Parathyroid adenoma (tissue), 2 donors: ENCODE measurements at regions not wholly inside any gene's neighbourhood (a gene's known extent, or its start where the extent isn't known, plus 50 kb on each side); places are given as distances from the start of the nearest gene placed in this dataset.

Experiments
- H2AFZ ChIP-seq: fragments of 300-600 bp; sonication (generic); one replicate; pipeline ENCODE4 v1.7.0; 2017; ENCODE audit warnings: antibody characterized with exemption, mild to moderate bottlenecking
- H3K27ac ChIP-seq: fragments of 300-600 bp; sonication (generic); one replicate; pipeline ENCODE4 v1.7.0; 2017
- H3K27me3 ChIP-seq: fragments of 300-600 bp; sonication (generic); one replicate; pipeline ENCODE4 v1.7.0; 2017; ENCODE audit warnings: low read length; ENCODE audit not compliant: control insufficient read depth, insufficient read depth
- H3K36me3 ChIP-seq: fragments of 300-600 bp; sonication (generic); one replicate; pipeline ENCODE4 v1.7.0; 2017; ENCODE audit warnings: low read length; ENCODE audit not compliant: control insufficient read depth, insufficient read depth
- H3K4me1 ChIP-seq: fragments of 300-600 bp; sonication (generic); one replicate; pipeline ENCODE4 v1.7.0; 2017; ENCODE audit warnings: control low read depth
- H3K4me2 ChIP-seq: fragments of 300-600 bp; sonication (generic); one replicate; pipeline ENCODE4 v1.7.0; 2017; ENCODE audit warnings: low read length
- H3K4me3 ChIP-seq: fragments of 300-600 bp; sonication (generic); one replicate; pipeline ENCODE4 v1.7.0; 2017; ENCODE audit warnings: low read depth, low read length
- H3K79me2 ChIP-seq: fragments of 300-600 bp; sonication (generic); one replicate; pipeline ENCODE4 v1.7.0; 2017; ENCODE audit warnings: control low read depth
- H3K9ac ChIP-seq: fragments of 300-600 bp; sonication (generic); one replicate; pipeline ENCODE4 v1.7.0; 2017; ENCODE audit warnings: mild to moderate bottlenecking
- H3K9me3 ChIP-seq: fragments of 300-600 bp; sonication (generic); one replicate; pipeline ENCODE4 v1.7.0; 2017; ENCODE audit warnings: low read length; ENCODE audit not compliant: control insufficient read depth
- TF ChIP-seq, protein P1 (sequence below): fragments of 300-600 bp; sonication (generic); IDR thresholded peaks from one replicate; pipeline ENCODE4 v1.7.0; 2017; ENCODE audit warnings: antibody characterized with exemption, mild to moderate bottlenecking
- donor health status: primary hyperparathyroidism.

- Histone ChIP-seq H3K9me3 (no peaks in the 10 kb centered on the region), H3K27me3 (no peaks in the 10 kb centered on the region), H2AFZ (no peak overlapping the region), H3K4me1 (no peaks in the 10 kb centered on the region), H3K36me3 (no peaks in the 10 kb centered on the region), H3K9ac (no peak overlapping the region), H3K4me2 (no peak overlapping the region), H3K4me3 (no peak overlapping the region), H3K79me2 (no peaks in the 10 kb centered on the region), H3K27ac (no peak overlapping the region)
- TF ChIP-seq, protein P1, sequence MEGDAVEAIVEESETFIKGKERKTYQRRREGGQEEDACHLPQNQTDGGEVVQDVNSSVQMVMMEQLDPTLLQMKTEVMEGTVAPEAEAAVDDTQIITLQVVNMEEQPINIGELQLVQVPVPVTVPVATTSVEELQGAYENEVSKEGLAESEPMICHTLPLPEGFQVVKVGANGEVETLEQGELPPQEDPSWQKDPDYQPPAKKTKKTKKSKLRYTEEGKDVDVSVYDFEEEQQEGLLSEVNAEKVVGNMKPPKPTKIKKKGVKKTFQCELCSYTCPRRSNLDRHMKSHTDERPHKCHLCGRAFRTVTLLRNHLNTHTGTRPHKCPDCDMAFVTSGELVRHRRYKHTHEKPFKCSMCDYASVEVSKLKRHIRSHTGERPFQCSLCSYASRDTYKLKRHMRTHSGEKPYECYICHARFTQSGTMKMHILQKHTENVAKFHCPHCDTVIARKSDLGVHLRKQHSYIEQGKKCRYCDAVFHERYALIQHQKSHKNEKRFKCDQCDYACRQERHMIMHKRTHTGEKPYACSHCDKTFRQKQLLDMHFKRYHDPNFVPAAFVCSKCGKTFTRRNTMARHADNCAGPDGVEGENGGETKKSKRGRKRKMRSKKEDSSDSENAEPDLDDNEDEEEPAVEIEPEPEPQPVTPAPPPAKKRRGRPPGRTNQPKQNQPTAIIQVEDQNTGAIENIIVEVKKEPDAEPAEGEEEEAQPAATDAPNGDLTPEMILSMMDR: no peak
Observed at GRCh38 chr13:99859178-99860177, 112.1 kb downstream of the ZIC5 start.

DNA sequence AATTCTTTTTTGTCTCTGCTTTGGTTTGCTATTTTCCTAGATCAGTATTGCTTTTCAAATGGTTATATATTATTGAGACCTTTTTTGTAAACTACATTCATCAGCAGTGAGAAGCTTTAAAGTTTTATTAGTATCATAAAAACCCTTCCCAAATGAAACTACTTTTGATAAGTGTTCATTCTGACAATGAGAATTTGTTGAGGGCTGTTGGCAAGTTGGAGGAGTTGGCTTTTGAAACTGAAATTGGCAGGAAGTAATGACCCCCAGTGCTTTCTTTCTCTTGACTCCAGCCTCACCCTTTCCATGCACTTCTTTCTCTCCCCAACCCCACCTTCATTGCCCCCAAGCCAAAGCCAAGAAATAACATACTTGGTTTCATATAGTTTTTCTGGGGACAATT is 113.8 kb downstream of the ZIC5 start:
- no peak overlapping the region for H3K9ac ChIP-seq
- H3K4me2 ChIP-seq: no peak overlapping the region
- H3K79me2 ChIP-seq: no peaks in the 10 kb centered on the region
- TF ChIP-seq, protein P1: no peak
- no peaks in the 10 kb centered on the region for H3K9me3 ChIP-seq
- H3K4me1 ChIP-seq: no peaks in the 10 kb centered on the region
- no peak overlapping the region for H3K27ac ChIP-seq
- no peaks in the 10 kb centered on the region for H3K36me3 ChIP-seq
- H3K27me3 ChIP-seq: no peaks in the 10 kb centered on the region
- H2AFZ ChIP-seq: no peak overlapping the region
- no peak overlapping the region for H3K4me3 ChIP-seq

DNA sequence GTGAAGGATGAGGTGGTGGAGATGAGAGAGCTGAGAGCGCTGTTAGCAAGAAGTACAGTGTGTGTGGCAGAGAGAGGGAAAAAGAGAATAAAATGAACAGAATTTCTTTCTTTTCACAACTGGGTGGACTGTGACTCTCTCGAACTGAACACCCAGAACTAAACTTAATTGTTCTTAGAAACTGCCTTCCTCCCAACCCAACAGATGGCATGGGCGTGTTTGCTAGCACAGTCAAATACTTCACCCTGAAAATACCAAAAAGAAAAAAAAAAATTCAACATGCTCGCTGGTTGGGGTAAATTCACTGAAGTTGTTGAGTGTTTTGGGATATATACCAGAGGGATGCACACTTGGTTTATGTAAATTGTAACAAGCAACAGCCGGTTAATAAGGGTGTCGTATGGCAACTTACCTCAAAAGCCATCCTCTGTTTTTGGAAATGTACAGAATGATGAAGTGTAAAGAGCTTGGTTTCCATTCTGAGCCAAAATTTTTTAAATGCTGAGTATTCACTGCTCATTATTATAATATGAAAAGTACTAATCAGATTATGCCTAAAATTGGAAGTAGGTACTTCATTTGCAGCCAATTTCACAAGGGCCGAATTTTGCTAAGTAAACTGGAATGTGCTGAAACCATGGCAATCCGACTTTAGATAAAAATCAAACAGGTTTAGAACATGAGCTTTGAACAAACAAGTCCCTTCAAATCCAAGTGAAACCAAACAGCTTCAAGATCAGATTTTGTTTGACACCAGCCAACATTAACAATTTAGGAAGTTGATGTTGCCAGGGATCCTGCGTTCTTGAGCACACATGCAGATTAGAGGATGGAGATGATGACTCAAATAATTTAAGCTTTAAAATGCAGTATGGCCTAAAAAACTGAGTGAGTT is 115.8 kb downstream of the ZIC5 start:
- Histone ChIP-seq H3K27ac (no peak overlapping the region), H3K36me3 (no peaks in the 10 kb centered on the region), H3K79me2 (no peaks in the 10 kb centered on the region), H3K4me2 (no peak overlapping the region), H3K9me3 (no peaks in the 10 kb centered on the region), H3K27me3 (no peaks in the 10 kb centered on the region), H3K4me3 (no peak overlapping the region), H3K4me1 (no peaks in the 10 kb centered on the region), H3K9ac (no peak overlapping the region), H2AFZ (no peak overlapping the region)
- TF ChIP-seq, protein P1: no peak

- Histone ChIP-seq H3K4me2 (no peak overlapping the region), H3K9ac (no peak overlapping the region), H3K36me3 (no peaks in the 10 kb centered on the region), H3K4me1 (no peaks in the 10 kb centered on the region), H3K27ac (no peak overlapping the region), H3K27me3 (no peaks in the 10 kb centered on the region), H3K4me3 (no peak overlapping the region), H3K9me3 (no peaks in the 10 kb centered on the region), H3K79me2 (no peaks in the 10 kb centered on the region), H2AFZ (no peak overlapping the region)
- TF ChIP-seq, protein P1: no peak
Observed at GRCh38 chr13:99854366-99854765, 117.2 kb downstream of the ZIC5 start.
